ENCODE measurements at regions not wholly inside any gene's neighbourhood (a gene's known extent, or its start where the extent isn't known, plus 50 kb on each side); places are given as distances from the start of the nearest gene placed in this dataset.

DNA sequence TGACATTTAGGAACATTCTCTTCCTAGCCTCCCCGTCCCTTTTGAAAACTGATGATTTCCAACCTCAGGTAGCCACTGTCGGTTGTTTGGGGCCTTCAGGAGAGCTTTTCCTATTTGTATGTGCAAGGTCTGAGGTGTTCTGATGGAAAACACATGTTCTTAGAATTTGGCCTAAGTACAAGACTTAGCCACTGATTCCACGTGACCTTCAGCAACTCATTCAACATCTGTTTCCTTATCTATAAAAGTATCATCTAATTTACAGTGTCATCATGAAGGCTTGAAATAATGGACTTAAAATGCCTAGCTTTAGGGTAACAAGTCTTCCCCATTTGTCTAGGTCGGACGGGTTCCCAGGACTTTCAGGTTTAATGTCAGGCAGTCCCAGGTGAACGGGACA is 259.3 kb downstream of the SOX9 start:
- Mint-ChIP-seq H3K4me1 (no peaks in the 10 kb centered on the region), H3K27me3 (ENCODE audit: low read depth in 2 of 2) (no peaks in the 10 kb centered on the region), H3K9me3 (no peaks in the 10 kb centered on the region), H3K4me3 (no peak overlapping the region), H3K27ac (no peak overlapping the region), H3K36me3 (no peaks in the 10 kb centered on the region)
- DNase-seq (no peak), ATAC-seq (no peak)
- Histone ChIP-seq H3K36me3 (ENCODE audit: control insufficient read depth, insufficient read depth, low read length) (no peaks in the 10 kb centered on the region), H3K9me3 (ENCODE audit: control insufficient read depth, insufficient read depth, low read length) (no peaks in the 10 kb centered on the region), H3K4me3 (ENCODE audit: low read length) (no peak overlapping the region), H3K4me1 (ENCODE audit: control insufficient read depth, insufficient read depth, low read length) (no peaks in the 10 kb centered on the region), H3K27me3 (ENCODE audit: control insufficient read depth, insufficient read depth, low read length) (no peaks in the 10 kb centered on the region), H3K27ac (ENCODE audit: low read length) (no peak overlapping the region)
- intact Hi-C loops (cut with micrococcal nuclease), result no loop called here
- TF ChIP-seq, protein P1, sequence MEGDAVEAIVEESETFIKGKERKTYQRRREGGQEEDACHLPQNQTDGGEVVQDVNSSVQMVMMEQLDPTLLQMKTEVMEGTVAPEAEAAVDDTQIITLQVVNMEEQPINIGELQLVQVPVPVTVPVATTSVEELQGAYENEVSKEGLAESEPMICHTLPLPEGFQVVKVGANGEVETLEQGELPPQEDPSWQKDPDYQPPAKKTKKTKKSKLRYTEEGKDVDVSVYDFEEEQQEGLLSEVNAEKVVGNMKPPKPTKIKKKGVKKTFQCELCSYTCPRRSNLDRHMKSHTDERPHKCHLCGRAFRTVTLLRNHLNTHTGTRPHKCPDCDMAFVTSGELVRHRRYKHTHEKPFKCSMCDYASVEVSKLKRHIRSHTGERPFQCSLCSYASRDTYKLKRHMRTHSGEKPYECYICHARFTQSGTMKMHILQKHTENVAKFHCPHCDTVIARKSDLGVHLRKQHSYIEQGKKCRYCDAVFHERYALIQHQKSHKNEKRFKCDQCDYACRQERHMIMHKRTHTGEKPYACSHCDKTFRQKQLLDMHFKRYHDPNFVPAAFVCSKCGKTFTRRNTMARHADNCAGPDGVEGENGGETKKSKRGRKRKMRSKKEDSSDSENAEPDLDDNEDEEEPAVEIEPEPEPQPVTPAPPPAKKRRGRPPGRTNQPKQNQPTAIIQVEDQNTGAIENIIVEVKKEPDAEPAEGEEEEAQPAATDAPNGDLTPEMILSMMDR (IDR thresholded peaks at IDR 0.05), result no peak
- 92% methylated on average over 6 of the region's 6 CpGs for WGBS (ENCODE audit: insufficient coverage)

DNA sequence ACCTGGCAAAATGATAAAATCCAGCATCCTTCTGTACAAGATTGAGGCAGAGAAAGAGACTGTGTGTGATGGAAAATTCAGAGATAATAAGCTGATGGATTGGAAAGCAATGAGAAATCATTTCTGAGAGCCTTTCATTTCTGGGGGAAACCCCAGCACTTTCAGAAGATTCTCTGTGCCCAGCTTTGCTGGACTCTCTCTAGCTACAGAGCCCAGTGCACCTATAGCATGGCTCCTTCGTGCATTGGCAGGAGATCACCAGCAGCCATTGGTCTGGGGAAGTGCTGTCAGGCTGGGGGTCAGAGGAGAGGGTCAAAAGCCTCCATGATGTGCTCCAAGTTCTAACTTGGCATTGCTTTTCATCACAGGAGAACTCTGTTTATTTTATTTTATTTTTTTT is 259.9 kb downstream of the SOX9 start:
- H3K9me3 Mint-ChIP-seq, result no peaks in the 10 kb centered on the region

DNA sequence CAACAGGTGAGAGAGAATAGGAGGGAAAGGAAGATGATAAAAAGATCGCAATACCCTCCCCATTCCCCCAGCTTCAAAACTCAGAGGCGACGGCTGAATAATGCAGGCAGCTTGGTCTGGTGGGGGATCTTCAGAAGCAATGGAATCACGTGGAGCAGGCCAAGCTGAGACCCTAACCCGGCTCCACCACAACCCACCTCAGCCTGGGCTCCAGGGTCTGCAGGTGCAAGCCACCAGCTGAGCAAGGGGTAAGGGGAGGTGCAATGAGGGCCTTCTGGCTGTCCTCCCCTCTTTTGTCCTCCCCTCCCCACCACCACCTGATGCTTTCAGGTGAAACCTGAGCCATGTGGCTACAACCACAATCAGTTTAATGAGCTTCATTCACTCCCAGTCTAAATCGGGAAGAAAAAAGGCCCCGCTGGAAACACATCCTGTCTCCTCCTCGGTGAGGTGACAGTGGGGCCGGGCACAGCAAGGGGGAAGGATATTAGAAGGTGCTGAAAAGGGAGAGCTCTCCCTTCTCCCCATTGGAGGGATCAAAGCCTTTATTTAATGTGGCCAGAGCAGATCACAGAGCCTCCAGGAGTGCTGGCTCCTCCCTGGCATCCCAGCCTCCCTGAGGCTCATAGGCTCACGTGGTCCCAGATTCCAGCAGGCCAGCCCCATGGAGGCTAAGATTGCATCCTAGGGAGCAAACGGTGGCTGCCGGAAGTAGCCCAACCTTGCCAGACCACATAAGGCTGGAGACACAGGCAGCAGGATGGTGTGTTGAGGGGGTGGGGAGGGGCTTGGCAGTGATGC is 261.0 kb downstream of the SOX9 start:
- no peaks in the 10 kb centered on the region for H3K36me3 Mint-ChIP-seq
- H3K9me3 Mint-ChIP-seq, result no peaks in the 10 kb centered on the region
- ATAC-seq, result no peak
- H3K27ac Mint-ChIP-seq, result no peak overlapping the region
- Histone ChIP-seq H3K4me1 (ENCODE audit: control insufficient read depth, insufficient read depth, low read length) (no peaks in the 10 kb centered on the region), H3K9me3 (ENCODE audit: control insufficient read depth, insufficient read depth, low read length) (no peaks in the 10 kb centered on the region), H3K27ac (ENCODE audit: low read length) (no peak overlapping the region), H3K4me3 (ENCODE audit: low read length) (no peak overlapping the region), H3K27me3 (ENCODE audit: control insufficient read depth, insufficient read depth, low read length) (no peaks in the 10 kb centered on the region), H3K36me3 (ENCODE audit: control insufficient read depth, insufficient read depth, low read length) (no peaks in the 10 kb centered on the region)
- TF ChIP-seq, protein P1 (IDR thresholded peaks at IDR 0.05), result no peak
- no peaks in the 10 kb centered on the region for H3K4me1 Mint-ChIP-seq
- 57% methylated on average over 9 of the region's 12 CpGs for WGBS (ENCODE audit: insufficient coverage)
- H3K4me3 Mint-ChIP-seq, result no peak overlapping the region
- peaks cover 0 to 6% of the 10 kb centered on the region in 2 donors for H3K27me3 Mint-ChIP-seq (ENCODE audit: low read depth in 2 of 2)
- intact Hi-C loops (cut with micrococcal nuclease), result no loop called here
- DNase-seq, result no peak

More for the DNA sequence above, 259.9 kb downstream of the SOX9 start:
- Histone ChIP-seq H3K36me3 (ENCODE audit: control insufficient read depth, insufficient read depth, low read length) (no peaks in the 10 kb centered on the region), H3K27ac (ENCODE audit: low read length) (no peak overlapping the region), H3K4me1 (ENCODE audit: control insufficient read depth, insufficient read depth, low read length) (no peaks in the 10 kb centered on the region), H3K4me3 (ENCODE audit: low read length) (no peak overlapping the region), H3K9me3 (ENCODE audit: control insufficient read depth, insufficient read depth, low read length) (no peaks in the 10 kb centered on the region), H3K27me3 (ENCODE audit: control insufficient read depth, insufficient read depth, low read length) (no peaks in the 10 kb centered on the region)
- no peaks in the 10 kb centered on the region for H3K36me3 Mint-ChIP-seq
- intact Hi-C loops (cut with micrococcal nuclease), result no loop called here
- no peaks in the 10 kb centered on the region for H3K4me1 Mint-ChIP-seq
- no peak for DNase-seq
- no peak for ATAC-seq
- 71% methylated on average over 1 of the region's 1 CpG for WGBS (ENCODE audit: insufficient coverage)
- no peak overlapping the region for H3K4me3 Mint-ChIP-seq
- H3K27ac Mint-ChIP-seq, result no peak overlapping the region
- TF ChIP-seq, protein P1 (IDR thresholded peaks at IDR 0.05), result no peak
- H3K27me3 Mint-ChIP-seq (ENCODE audit: low read depth in 2 of 2), result peaks cover 0 to 6% of the 10 kb centered on the region in 2 donors

Data from natural killer cell (primary cell).